Lower leg skin (tissue), 4 donors: ENCODE measurements at regions not wholly inside any gene's neighbourhood (a gene's known extent, or its start where the extent isn't known, plus 50 kb on each side); places are given as distances from the start of the nearest gene placed in this dataset.

Source experiments
- DNase-seq, 2 donors: peaks; one replicate each; pipeline ENCODE4 v3.0.0-alpha.2; 2019; ENCODE audit warnings: low spot score in 2 of 2
- H3K4me3 ChIP-seq: fragments of 200-600 bp; sonication (generic); 2 replicates; pipeline ENCODE4 v1.5.1; 2017; ENCODE audit warnings: mild to moderate bottlenecking, low read depth; ENCODE audit not compliant: poor library complexity, severe bottlenecking
- CTCF ChIP-seq, 3 donors: fragments of 450-650 bp; IDR thresholded peaks; one replicate each; pipeline ENCODE4 v1.5.1; 2016; ENCODE audit warnings: antibody characterized with exemption in 3 of 3, mild to moderate bottlenecking in 3 of 3, moderate library complexity in 2 of 3
- POLR2A ChIP-seq, 2 donors: fragments of 450-650 bp; IDR thresholded peaks; one replicate each; pipeline ENCODE4 v1.6.1; 2016 to 2017; ENCODE audit warnings: antibody characterized with exemption in 2 of 2, mild to moderate bottlenecking in 1 of 2, moderate library complexity in 1 of 2
- WGBS, 2 donors: methylation state at CpG; one replicate each; pipeline ENCODE4 v1.1.5; 2018; 5-methylcytosine and 5-hydroxymethylcytosine counted together
- intact Hi-C: fragments of 100-400 bp; cut with DNase I; formaldehyde crosslinking; loops from one replicate; pipeline ENCODE4 v1.15.0; 2023; ENCODE audit warnings: low total_unique reads

DNA sequence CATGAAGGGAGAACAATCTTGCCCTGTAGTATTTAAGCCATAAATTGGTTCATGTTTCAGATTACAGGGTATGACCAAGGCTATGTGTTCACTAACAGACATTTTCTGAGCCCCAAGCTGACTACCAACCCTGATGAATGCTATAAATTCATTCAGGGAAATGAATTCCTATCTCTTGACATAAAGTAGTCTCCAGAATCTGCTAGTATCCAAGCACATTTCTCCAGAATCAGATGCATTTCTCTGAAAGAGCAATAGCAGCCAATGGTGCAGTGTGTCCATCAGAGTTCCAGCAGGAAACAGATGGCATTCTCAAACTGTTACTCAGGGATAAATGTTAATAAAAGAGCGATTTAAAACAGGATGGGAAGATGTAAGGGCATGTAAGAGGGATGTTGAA is 226.4 kb downstream of the COG6 start:
- no peak for DNase-seq
- intact Hi-C loops, result no loop called here
- no peak overlapping the region for H3K4me3 ChIP-seq
- WGBS, 2 donors, result 50 to 62% methylated on average over 1 of the region's 1 CpG
- TF ChIP-seq CTCF (IDR thresholded peaks at IDR 0.05) (no peak), POLR2A (IDR thresholded peaks at IDR 0.05) (no peak)

DNA sequence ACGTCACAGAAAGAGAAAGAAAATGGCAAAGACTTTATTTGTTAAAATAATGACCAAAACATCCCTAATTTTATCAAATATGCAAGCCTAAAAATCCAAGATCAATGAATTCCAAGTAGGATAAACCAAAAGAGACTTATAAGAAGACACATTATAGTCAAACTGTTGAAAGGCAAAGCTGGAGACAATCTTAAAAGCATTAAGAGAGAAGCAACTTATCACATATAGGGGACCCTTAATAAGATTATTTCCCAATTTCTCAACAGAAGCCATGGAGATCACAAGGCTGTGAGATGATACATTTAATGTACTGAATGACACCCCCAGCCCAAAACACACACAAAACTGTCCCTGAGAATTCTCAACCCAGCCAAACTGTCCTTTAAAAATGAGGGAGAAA is 228.7 kb downstream of the COG6 start:
- no peak overlapping the region for H3K4me3 ChIP-seq
- TF ChIP-seq POLR2A (IDR thresholded peaks at IDR 0.05) (no peak), CTCF (IDR thresholded peaks at IDR 0.05) (no peak)
- intact Hi-C loops, result no loop called here
- WGBS, 2 donors, result 22 to 90% methylated on average over 1 of the region's 1 CpG
- DNase-seq, result no peak

- DNase-seq, result no peak
- TF ChIP-seq CTCF (IDR thresholded peaks at IDR 0.05), result no peak
- TF ChIP-seq POLR2A (IDR thresholded peaks at IDR 0.05), result no peak
- no peak overlapping the region for H3K4me3 ChIP-seq
- intact Hi-C loops, result no loop called here
Observed at GRCh38 chr13:39886336-39886735, 230.9 kb downstream of the COG6 start.

DNA sequence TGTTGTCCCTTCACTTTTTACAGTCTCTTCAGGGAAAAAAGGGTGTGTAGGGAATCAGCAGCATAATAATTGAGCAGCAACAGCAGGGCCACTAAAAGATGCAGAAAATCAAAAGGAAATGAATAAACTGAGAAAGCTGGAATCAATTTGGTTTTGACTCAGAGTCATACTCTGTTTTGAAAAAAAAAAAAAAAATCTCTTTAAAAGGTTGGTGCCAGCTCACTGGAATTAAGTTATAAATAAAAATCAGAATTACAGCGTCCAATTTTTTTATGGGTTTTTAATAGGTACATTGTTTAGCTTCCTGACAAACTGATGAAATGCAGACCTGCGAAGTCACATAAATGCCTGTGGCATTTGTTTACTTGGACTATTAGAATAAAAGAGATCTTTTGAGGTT is 231.9 kb downstream of the COG6 start:
- no peak overlapping the region for H3K4me3 ChIP-seq
- 35 to 43% methylated on average over 2 of the region's 2 CpGs for WGBS, 2 donors
- no peak for TF ChIP-seq POLR2A (IDR thresholded peaks at IDR 0.05)
- TF ChIP-seq CTCF (IDR thresholded peaks at IDR 0.05), result no peak
- intact Hi-C loops, result no loop called here
- no peak for DNase-seq

GRCh38 chr13:39888865-39889810 is 233.7 kb downstream of the COG6 start:
- 62 to 67% methylated on average over 4 of the region's 4 CpGs for WGBS, 2 donors
- TF ChIP-seq POLR2A (IDR thresholded peaks at IDR 0.05) (no peak), CTCF (IDR thresholded peaks at IDR 0.05) (no peak)
- H3K4me3 ChIP-seq, result no peak overlapping the region
- no peak for DNase-seq
- intact Hi-C loops, result no loop called here

- intact Hi-C loops, result no loop called here
- 81 to 93% methylated on average over 4 of the region's 4 CpGs for WGBS, 2 donors
- TF ChIP-seq CTCF (IDR thresholded peaks at IDR 0.05) (no peak), POLR2A (IDR thresholded peaks at IDR 0.05) (no peak)
- no peak for DNase-seq
- H3K4me3 ChIP-seq, result no peak overlapping the region
Observed at GRCh38 chr13:39890537-39890936, 235.1 kb downstream of the COG6 start.
